ENCODE measurements at regions not wholly inside any gene's neighbourhood (a gene's known extent, or its start where the extent isn't known, plus 50 kb on each side); places are given as distances from the start of the nearest gene placed in this dataset.

DNA sequence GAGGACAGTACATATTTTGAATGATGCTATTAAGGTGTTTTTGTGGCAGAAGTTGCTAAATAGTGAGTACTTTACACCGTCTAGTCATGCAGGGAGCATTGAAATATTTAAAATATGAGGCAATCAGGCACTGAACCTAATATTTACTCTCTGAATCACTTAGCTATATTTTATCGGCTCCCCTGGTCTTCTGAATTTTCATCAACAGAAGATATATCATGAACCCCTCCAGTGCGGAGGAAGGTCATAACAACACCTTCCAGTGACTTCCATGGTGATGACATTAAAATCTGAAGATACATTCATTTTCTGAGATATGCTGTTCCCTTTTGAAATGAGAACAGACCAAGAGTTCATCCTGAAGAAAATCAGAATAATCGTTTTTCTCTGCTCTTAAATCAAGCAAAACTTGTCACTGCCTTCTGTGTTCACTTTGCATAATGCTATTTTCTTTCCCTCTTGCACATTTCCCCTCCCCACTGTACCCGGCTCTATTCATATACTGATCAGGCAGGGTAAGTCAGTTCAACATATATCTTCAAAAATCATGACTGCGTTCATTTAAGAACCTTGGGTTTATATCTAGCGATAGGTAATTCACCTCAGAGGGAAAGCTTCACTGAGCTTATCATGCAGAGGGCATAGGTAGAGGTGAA, 729.9 kb upstream of the GYPC start:
- no peaks in the 10 kb centered on the region for H3K27me3 Mint-ChIP-seq
- no peak for ATAC-seq (replicated peaks; ENCODE audit: extremely low read depth, poor library complexity, severe bottlenecking)
- H3K4me1 Mint-ChIP-seq = no peaks in the 10 kb centered on the region
- H3K36me3 Mint-ChIP-seq (ENCODE audit: insufficient read depth) = no peaks in the 10 kb centered on the region
- no peak overlapping the region for H3K4me3 Mint-ChIP-seq
- H3K27ac Mint-ChIP-seq (ENCODE audit: low read depth) = no peak overlapping the region
- H3K9me3 Mint-ChIP-seq = peaks cover 23% of the 10 kb centered on the region
- DNase-seq (ENCODE audit: low spot score in 2 of 2) = no peak

DNA sequence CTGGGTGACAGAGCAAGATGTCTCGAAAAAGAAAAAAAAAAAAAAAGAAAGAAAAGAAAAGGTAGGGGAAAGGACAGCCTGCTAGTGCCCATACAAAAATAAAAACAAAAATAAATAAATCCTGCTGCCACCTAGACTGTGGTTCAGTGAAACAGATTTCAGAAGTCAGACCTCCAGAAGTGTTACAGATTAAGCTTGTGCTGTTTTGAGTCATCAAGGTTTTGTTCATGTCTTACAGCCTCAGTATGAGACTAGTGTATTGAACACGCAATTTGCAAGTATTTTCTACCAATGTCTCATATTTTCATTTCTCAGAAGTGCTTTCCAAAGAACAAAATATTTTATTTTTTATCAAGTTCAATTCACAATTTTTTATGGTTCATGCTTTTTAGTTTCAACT, 720.4 kb upstream of the GYPC start:
- Mint-ChIP-seq H3K9me3 (peaks cover 11% of the 10 kb centered on the region), H3K27ac (ENCODE audit: low read depth) (no peak overlapping the region), H3K4me3 (no peak overlapping the region), H3K4me1 (no peaks in the 10 kb centered on the region), H3K36me3 (ENCODE audit: insufficient read depth) (peaks cover 1% of the 10 kb centered on the region), H3K27me3 (no peaks in the 10 kb centered on the region)
- ATAC-seq (replicated peaks; ENCODE audit: extremely low read depth, poor library complexity, severe bottlenecking) = no peak
- no peak for DNase-seq (ENCODE audit: low spot score in 2 of 2)

DNA sequence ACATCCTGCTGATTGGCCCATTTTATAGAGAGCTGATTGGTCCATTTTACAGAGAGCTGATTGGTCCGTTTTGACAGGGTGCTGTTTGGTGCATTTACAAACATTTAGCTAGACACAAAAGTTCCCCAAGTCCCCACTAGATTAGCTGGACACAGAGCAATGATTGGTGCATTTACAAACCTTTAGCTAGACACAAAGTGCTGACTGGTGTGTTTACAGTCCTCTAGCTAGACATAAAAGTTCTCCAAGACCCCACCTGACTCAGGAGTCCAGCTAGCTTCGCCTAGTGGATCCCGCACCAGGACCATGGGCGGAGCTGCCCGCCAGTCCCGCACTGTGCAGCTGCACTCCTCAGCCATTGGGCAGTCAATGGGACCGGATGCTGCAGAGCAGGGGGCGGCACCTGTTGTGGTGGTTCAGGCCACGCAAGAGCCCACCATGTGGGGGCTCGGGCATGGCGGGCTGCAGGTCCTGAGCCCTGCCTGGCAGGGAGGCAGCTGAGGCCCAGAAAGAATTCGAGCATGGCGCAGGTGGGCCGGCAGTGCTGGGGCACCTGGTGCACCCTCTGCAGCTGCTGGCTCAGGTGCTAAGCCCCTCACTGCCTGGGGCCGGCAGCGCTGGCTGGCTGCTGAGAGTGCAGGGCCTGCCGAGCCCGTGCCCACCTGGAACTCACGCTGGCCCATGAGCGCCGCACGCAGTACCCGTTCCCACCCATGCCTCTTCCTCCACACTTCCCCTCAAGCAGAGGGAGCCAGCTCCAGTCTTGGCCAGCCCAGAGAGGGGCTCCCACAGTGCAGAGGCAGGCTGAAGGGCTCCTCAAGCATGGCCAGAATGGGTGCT, 713.2 kb upstream of the GYPC start:
- Mint-ChIP-seq H3K36me3 (ENCODE audit: insufficient read depth) (peaks cover 1% of the 10 kb centered on the region), H3K4me3 (no peak overlapping the region), H3K27ac (ENCODE audit: low read depth) (no peak overlapping the region), H3K9me3 (peaks cover 22% of the 10 kb centered on the region), H3K4me1 (no peaks in the 10 kb centered on the region), H3K27me3 (no peaks in the 10 kb centered on the region)
- ATAC-seq (replicated peaks; ENCODE audit: extremely low read depth, poor library complexity, severe bottlenecking) (no peak), DNase-seq (ENCODE audit: low spot score in 2 of 2) (no peak)

DNA sequence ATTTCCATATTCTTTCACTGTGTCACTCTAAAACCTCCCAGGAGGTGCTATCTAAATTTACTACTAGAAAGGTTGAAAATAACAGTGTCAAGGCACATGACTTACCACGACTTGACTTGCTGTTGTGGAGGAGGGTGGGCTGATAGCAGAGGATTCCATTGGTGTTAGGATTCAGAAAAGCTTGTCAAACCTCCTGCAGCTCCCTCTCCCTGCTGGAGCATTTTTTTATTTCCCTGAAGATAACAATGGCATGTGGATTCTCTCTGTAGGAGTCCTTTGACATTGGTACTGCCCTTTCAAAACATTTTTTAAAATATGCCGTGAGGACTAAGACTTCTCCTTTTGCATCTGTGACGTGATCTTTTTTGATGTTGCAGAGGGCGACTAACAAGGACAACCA, 696.9 kb upstream of the GYPC start:
- Mint-ChIP-seq H3K27ac (ENCODE audit: low read depth) (no peak overlapping the region), H3K9me3 (peaks cover 12% of the 10 kb centered on the region), H3K36me3 (ENCODE audit: insufficient read depth) (no peaks in the 10 kb centered on the region), H3K27me3 (no peaks in the 10 kb centered on the region), H3K4me1 (no peaks in the 10 kb centered on the region), H3K4me3 (no peak overlapping the region)
- ATAC-seq (replicated peaks; ENCODE audit: extremely low read depth, poor library complexity, severe bottlenecking) = no peak
- no peak for DNase-seq (ENCODE audit: low spot score in 2 of 2)

DNA sequence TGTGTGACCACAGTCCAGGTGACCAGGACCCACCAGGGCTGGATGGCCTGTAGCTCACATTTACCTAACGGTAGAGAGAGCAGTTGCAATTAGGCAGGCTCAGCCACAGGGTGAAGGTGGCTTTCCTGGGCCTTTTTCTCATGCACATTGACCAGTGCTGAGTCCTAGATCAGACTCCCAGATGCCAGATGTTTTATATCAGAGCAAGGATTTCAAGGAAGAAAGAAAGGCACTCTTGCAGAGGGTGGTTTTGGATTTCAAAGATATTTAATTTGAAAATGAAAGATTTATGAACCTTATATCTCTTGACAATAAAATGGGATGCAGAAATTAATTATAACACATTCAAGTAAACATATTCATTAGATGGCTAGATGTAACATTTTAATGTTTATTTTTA, 694.2 kb upstream of the GYPC start:
- Mint-ChIP-seq H3K4me3 (no peak overlapping the region), H3K9me3 (peaks cover 8% of the 10 kb centered on the region), H3K27ac (ENCODE audit: low read depth) (no peak overlapping the region), H3K36me3 (ENCODE audit: insufficient read depth) (no peaks in the 10 kb centered on the region), H3K27me3 (no peaks in the 10 kb centered on the region), H3K4me1 (no peaks in the 10 kb centered on the region)
- DNase-seq (ENCODE audit: low spot score in 2 of 2) (no peak), ATAC-seq (replicated peaks; ENCODE audit: extremely low read depth, poor library complexity, severe bottlenecking) (no peak)

DNA sequence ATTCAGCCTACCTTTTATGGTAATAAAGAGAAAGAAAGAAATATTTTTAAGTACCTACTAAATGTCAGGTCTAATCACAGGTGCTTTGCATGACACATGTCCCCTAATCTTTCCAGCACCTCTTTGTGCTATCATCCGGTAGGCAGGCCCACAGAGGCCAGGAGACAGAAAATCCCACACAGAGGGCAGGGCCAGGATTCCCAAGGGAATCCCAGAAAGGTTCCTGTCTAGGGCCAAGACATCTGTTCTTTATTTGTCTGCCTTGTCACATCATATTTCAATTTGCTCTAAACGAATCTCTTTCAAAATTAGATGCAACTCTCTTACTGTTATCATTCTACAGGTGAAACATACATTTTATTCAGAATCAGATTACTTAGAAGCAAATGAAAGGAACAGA, 676.1 kb upstream of the GYPC start:
- no peaks in the 10 kb centered on the region for H3K36me3 Mint-ChIP-seq (ENCODE audit: insufficient read depth)

DNA sequence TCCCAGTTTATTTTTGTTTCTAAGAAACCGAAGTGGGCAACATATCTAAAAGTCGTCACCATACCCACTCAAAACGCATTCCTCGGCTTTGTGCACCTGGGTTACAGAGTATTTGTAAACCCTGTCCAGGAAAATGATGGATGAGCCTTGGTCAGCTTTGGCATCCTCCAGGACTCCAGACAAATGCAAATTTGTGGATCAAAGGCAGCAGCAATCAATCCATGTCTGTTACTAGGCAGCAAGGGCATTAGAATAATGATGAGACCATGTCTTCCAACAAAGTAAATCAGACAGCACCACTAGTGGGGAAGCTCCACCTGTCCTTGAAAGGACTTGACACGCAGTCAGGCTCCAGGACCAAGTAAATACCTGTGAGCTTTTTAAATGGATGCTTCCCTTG, 672.6 kb upstream of the GYPC start:
- Mint-ChIP-seq H3K4me1 (no peaks in the 10 kb centered on the region), H3K4me3 (no peak overlapping the region), H3K9me3 (peaks cover 22% of the 10 kb centered on the region), H3K36me3 (ENCODE audit: insufficient read depth) (no peaks in the 10 kb centered on the region), H3K27me3 (no peaks in the 10 kb centered on the region), H3K27ac (ENCODE audit: low read depth) (no peak overlapping the region)
- ATAC-seq (replicated peaks; ENCODE audit: extremely low read depth, poor library complexity, severe bottlenecking) (no peak), DNase-seq (ENCODE audit: low spot score in 2 of 2) (no peak)

More for the DNA sequence above, 676.1 kb upstream of the GYPC start:
- H3K4me1 Mint-ChIP-seq = no peaks in the 10 kb centered on the region
- no peaks in the 10 kb centered on the region for H3K27me3 Mint-ChIP-seq
- H3K4me3 Mint-ChIP-seq = no peak overlapping the region
- peaks cover 18% of the 10 kb centered on the region for H3K9me3 Mint-ChIP-seq
- ATAC-seq (replicated peaks; ENCODE audit: extremely low read depth, poor library complexity, severe bottlenecking) = no peak
- DNase-seq (ENCODE audit: low spot score in 2 of 2) = no peak
- no peak overlapping the region for H3K27ac Mint-ChIP-seq (ENCODE audit: low read depth)

DNA sequence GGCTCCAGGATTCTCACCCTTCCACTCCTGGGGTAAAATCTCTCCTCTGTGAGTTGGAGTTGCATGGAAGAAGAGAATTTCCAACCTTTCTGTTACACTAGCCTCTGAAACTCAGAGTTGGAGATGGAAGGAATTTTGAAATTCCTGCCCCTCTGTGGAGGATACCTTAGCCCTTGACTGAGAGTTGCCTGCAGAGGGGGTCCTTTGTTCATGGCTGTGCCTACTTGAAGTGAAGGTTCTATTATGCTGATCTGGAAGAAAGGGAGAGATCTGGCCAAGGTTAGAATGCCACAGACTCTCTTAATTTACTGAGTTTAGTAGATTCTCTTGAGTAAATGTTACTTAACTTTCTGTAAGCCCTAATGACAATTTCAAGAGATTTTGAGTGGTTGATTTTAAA, 626.6 kb upstream of the GYPC start:
- DNase-seq (ENCODE audit: low spot score in 2 of 2) (no peak), ATAC-seq (replicated peaks; ENCODE audit: extremely low read depth, poor library complexity, severe bottlenecking) (no peak)
- Mint-ChIP-seq H3K9me3 (peaks cover 5% of the 10 kb centered on the region), H3K4me3 (no peak overlapping the region), H3K36me3 (ENCODE audit: insufficient read depth) (no peaks in the 10 kb centered on the region), H3K27me3 (no peaks in the 10 kb centered on the region), H3K4me1 (no peaks in the 10 kb centered on the region), H3K27ac (ENCODE audit: low read depth) (no peak overlapping the region)

DNA sequence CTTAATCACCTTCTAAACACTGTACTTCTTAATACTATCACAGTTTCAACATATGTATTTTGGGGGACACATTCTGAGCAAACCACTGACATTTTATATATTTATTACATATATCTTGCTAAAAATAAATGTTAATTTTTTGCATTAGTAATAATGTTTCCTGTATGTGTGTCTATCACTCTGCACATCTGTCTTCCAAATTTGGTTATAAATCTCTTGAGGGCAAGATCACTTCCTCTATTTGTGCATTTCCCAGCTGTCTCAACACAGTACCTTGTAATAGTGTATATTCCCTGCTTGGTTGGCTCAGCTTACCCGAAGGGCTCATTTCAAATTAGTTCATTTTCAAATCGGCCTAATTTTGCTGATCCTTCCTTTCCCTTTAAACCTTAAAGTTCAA, 617.1 kb upstream of the GYPC start:
- DNase-seq (ENCODE audit: low spot score in 2 of 2) = no peak
- ATAC-seq (replicated peaks; ENCODE audit: extremely low read depth, poor library complexity, severe bottlenecking) = no peak
- Mint-ChIP-seq H3K27me3 (no peaks in the 10 kb centered on the region), H3K27ac (ENCODE audit: low read depth) (no peak overlapping the region), H3K36me3 (ENCODE audit: insufficient read depth) (no peaks in the 10 kb centered on the region), H3K4me1 (no peaks in the 10 kb centered on the region), H3K9me3 (no peaks in the 10 kb centered on the region), H3K4me3 (no peak overlapping the region)

DNA sequence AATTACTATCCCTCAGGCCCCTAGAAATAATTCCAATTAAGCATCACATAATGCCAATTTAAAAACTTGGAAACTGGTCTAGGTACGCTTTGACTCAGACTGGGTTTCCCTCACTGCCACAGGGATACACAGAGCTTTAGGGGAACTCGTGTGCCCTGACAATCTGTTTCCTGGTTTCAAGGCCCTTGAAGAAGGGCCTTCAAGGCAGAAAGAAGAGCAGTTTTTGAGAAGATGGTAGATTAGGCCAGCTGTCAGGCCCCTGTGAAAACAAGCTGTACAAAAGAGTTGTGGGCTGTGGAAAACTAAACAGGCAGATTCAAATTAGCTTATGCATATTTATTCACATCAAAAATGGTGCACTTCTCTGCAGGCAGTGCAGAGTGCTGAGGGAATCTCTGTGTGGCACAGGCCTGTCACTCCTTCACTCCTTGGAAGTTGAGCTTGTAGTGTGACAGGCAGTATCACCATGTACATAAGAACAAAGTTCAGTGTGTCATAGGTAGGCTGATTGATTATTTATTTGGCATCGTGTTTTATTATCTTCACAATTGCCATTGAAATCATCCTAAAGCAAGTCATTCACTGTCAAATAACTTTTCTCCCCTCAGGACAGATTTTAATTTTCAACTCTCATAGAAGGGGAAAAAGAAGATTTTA, 614.4 kb upstream of the GYPC start:
- no peak overlapping the region for H3K27ac Mint-ChIP-seq (ENCODE audit: low read depth)
- no peaks in the 10 kb centered on the region for H3K4me1 Mint-ChIP-seq
- H3K27me3 Mint-ChIP-seq = no peaks in the 10 kb centered on the region
- no peaks in the 10 kb centered on the region for H3K36me3 Mint-ChIP-seq (ENCODE audit: insufficient read depth)
- no peaks in the 10 kb centered on the region for H3K9me3 Mint-ChIP-seq
- no peak overlapping the region for H3K4me3 Mint-ChIP-seq
- DNase-seq (ENCODE audit: low spot score in 2 of 2) = no peak
- no peak for ATAC-seq (replicated peaks; ENCODE audit: extremely low read depth, poor library complexity, severe bottlenecking)

DNA sequence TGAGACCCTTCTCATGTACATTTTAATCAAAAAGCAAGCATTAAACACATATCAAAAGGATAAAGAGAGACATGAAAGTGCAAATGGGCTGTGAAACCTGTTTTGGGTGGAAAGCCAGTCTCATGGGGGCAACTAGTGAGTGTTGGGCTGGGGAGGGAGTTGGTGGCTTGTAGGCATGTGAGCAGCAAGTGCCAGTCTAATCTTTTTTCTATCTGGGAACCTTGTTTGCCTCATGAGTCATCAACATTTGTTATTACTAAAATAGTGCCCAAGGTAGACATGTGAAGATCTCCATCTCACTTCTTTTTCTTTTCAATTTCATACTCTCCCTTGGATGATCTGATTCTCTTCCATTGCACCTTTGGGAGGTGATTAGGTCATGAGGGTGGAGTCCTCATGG, 613.9 kb upstream of the GYPC start:
- ATAC-seq (replicated peaks; ENCODE audit: extremely low read depth, poor library complexity, severe bottlenecking) (no peak), DNase-seq (ENCODE audit: low spot score in 2 of 2) (no peak)
- no peaks in the 10 kb centered on the region for H3K36me3 Mint-ChIP-seq (ENCODE audit: insufficient read depth)
- H3K4me3 Mint-ChIP-seq = no peak overlapping the region
- H3K27me3 Mint-ChIP-seq = no peaks in the 10 kb centered on the region
- H3K27ac Mint-ChIP-seq (ENCODE audit: low read depth) = no peak overlapping the region
- H3K4me1 Mint-ChIP-seq = no peaks in the 10 kb centered on the region
- no peaks in the 10 kb centered on the region for H3K9me3 Mint-ChIP-seq

DNA sequence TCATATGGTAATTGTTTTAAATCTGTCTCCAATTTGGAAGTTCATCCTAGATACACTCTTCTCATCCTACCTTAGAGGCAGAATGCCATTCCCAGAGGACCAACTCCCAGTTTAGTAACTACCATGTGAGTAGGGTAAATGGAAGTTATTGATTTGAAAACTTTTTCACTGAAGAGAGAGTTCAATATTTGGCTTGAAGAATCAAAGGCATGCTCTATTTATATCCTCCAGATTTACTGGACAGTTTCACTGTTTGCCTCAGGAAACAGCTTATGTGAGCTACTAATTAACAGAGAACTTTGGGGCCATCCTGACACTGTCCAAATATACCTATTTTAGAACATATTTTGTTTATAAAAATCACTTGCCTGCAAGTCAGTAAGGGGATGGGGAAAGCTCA, 607.2 kb upstream of the GYPC start:
- Mint-ChIP-seq H3K4me3 (no peak overlapping the region), H3K4me1 (no peaks in the 10 kb centered on the region), H3K27ac (ENCODE audit: low read depth) (no peak overlapping the region), H3K36me3 (ENCODE audit: insufficient read depth) (no peaks in the 10 kb centered on the region), H3K9me3 (peaks cover 16% of the 10 kb centered on the region), H3K27me3 (no peaks in the 10 kb centered on the region)
- ATAC-seq (replicated peaks; ENCODE audit: extremely low read depth, poor library complexity, severe bottlenecking) (no peak), DNase-seq (ENCODE audit: low spot score in 2 of 2) (no peak)

DNA sequence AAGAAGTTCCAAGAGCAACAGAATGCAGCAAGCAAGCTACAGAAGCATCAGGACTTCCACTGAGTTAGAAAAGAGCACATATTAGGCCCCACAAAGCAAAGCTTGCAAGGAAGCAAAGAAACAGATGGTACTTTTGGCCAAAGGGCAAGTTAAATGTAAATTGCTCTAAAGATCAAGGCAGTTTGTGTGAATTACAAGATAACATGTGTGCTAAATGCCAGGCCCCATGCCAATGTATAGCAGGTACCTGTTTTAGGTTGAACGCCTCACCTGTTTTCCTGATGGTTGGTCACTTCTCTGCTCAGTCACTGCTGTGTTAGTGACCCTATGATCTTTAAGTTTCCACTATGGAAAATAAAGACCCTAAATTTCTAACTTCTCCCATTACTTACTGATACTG, 606.5 kb upstream of the GYPC start:
- Mint-ChIP-seq H3K4me1 (no peaks in the 10 kb centered on the region), H3K27me3 (no peaks in the 10 kb centered on the region), H3K9me3 (peaks cover 16% of the 10 kb centered on the region), H3K4me3 (no peak overlapping the region), H3K27ac (ENCODE audit: low read depth) (no peak overlapping the region), H3K36me3 (ENCODE audit: insufficient read depth) (no peaks in the 10 kb centered on the region)
- DNase-seq (ENCODE audit: low spot score in 2 of 2) (no peak), ATAC-seq (replicated peaks; ENCODE audit: extremely low read depth, poor library complexity, severe bottlenecking) (no peak)
